SK-N-SH treated with all-trans-retinoic acid at 6 μM for 48 hours (cell line): ENCODE measurements at regions not wholly inside any gene's neighbourhood (a gene's known extent, or its start where the extent isn't known, plus 50 kb on each side); places are given as distances from the start of the nearest gene placed in this dataset.
"Not testable (repeated sequence)": the region's sequence is repeated elsewhere in the genome, so short reads cannot be mapped to it uniquely, and the experiment has no call there.

ENCODE experiments used
- ATAC-seq: fragments of 200-7000 bp; cut with Tn5 transposase; 3 replicates; pipeline ENCODE4 v1.9.1; 2020; ENCODE audit warnings: mild to moderate bottlenecking, moderate library complexity
- ARNTL ChIP-seq: fragments of 450-650 bp; formaldehyde crosslinking; IDR thresholded peaks from 2 replicates; pipeline ENCODE4 v1.5.0; 2020; ENCODE audit warnings: low read depth, mild to moderate bottlenecking, moderate library complexity, borderline replicate concordance
- BACH2 ChIP-seq: fragments of 250-450 bp; sonication (Bioruptor Pico); IDR thresholded peaks from 2 replicates; pipeline ENCODE4 v1.9.0; 2021; ENCODE audit warnings: mild to moderate bottlenecking, borderline replicate concordance
- CREB5 ChIP-seq: fragments of 250-450 bp; sonication (Bioruptor Pico); IDR thresholded peaks from 2 replicates; pipeline ENCODE4 v1.5.1; 2020; ENCODE audit warnings: low read depth, mild to moderate bottlenecking, moderate library complexity
- CSDC2 ChIP-seq: fragments of 250-450 bp; sonication (Bioruptor Pico); IDR thresholded peaks from 2 replicates; pipeline ENCODE4 v1.5.0; 2020; ENCODE audit warnings: mild to moderate bottlenecking, moderate library complexity
- CSRNP3 ChIP-seq: fragments of 250-450 bp; sonication (Bioruptor Pico); IDR thresholded peaks from 2 replicates; pipeline ENCODE4 v1.5.1; 2021; ENCODE audit warnings: mild to moderate bottlenecking, moderate library complexity
- ESRRG ChIP-seq: fragments of 250-450 bp; sonication (Bioruptor Pico); IDR thresholded peaks from 2 replicates; pipeline ENCODE4 v1.6.1; 2021; ENCODE audit warnings: mild to moderate bottlenecking
- GLIS3 ChIP-seq: fragments of 250-450 bp; sonication (Bioruptor Pico); IDR thresholded peaks from 2 replicates; pipeline ENCODE4 v1.5.0; 2020; ENCODE audit warnings: mild to moderate bottlenecking, moderate library complexity
- OSR1 ChIP-seq: fragments of 250-450 bp; sonication (Bioruptor Pico); IDR thresholded peaks from 2 replicates; pipeline ENCODE4 v1.8.0; 2022; ENCODE audit warnings: moderate library complexity, mild to moderate bottlenecking, inconsistent platforms
- PATZ1 ChIP-seq: fragments of 250-450 bp; sonication (Bioruptor Pico); IDR thresholded peaks from 2 replicates; pipeline ENCODE4 v1.8.0; 2020; ENCODE audit warnings: mild to moderate bottlenecking, moderate library complexity, borderline replicate concordance
- POU6F1 ChIP-seq: fragments of 250-450 bp; sonication (Bioruptor Pico); IDR thresholded peaks from 2 replicates; pipeline ENCODE4 v1.8.0; 2021; ENCODE audit warnings: low read depth, mild to moderate bottlenecking, moderate library complexity, borderline replicate concordance
- PPARA ChIP-seq: fragments of 250-450 bp; sonication (Bioruptor Pico); IDR thresholded peaks from 2 replicates; pipeline ENCODE4 v1.5.0; 2020; ENCODE audit warnings: mild to moderate bottlenecking, borderline replicate concordance
- RARB ChIP-seq: fragments of 250-450 bp; sonication (Bioruptor Pico); IDR thresholded peaks from 2 replicates; pipeline ENCODE4 v1.8.0; 2021; ENCODE audit warnings: mild to moderate bottlenecking, moderate library complexity
- SNAI2 ChIP-seq: fragments of 250-450 bp; sonication (Bioruptor Pico); IDR thresholded peaks from 2 replicates; pipeline ENCODE4 v1.5.0; 2020; ENCODE audit warnings: mild to moderate bottlenecking, moderate library complexity
- TCF4 ChIP-seq: fragments of 250-450 bp; sonication (Bioruptor Pico); IDR thresholded peaks from 2 replicates; pipeline ENCODE4 v1.8.0; 2021; ENCODE audit warnings: mild to moderate bottlenecking, moderate library complexity, borderline replicate concordance
- TOX ChIP-seq: fragments of 250-450 bp; sonication (Bioruptor Pico); IDR thresholded peaks from 2 replicates; pipeline ENCODE4 v1.8.0; 2021; ENCODE audit warnings: mild to moderate bottlenecking, moderate library complexity, borderline replicate concordance
- TSHZ2 ChIP-seq: fragments of 250-450 bp; sonication (Bioruptor Pico); IDR thresholded peaks from 2 replicates; pipeline ENCODE4 v1.5.0; 2020; ENCODE audit warnings: mild to moderate bottlenecking, moderate library complexity
- ZC3H10 ChIP-seq: fragments of 250-450 bp; sonication (Bioruptor Pico); IDR thresholded peaks from 2 replicates; pipeline ENCODE4 v1.5.1; 2021; ENCODE audit warnings: mild to moderate bottlenecking, moderate library complexity
- ZFP3 ChIP-seq: fragments of 250-450 bp; sonication (Bioruptor Pico); IDR thresholded peaks from 2 replicates; pipeline ENCODE4 v1.5.0; 2020; ENCODE audit warnings: mild to moderate bottlenecking, moderate library complexity
- ZFP30 ChIP-seq: fragments of 450-650 bp; formaldehyde crosslinking; IDR thresholded peaks from 2 replicates; pipeline ENCODE4 v1.5.0; 2022; ENCODE audit warnings: mild to moderate bottlenecking, moderate library complexity
- ZNF565 ChIP-seq: fragments of 450-650 bp; formaldehyde crosslinking; conservative IDR thresholded peaks from 2 replicates; pipeline ENCODE4 v1.5.0; 2020; ENCODE audit warnings: low read depth, mild to moderate bottlenecking, moderate library complexity
- ZNF70 ChIP-seq: fragments of 450-650 bp; formaldehyde crosslinking; IDR thresholded peaks from 2 replicates; pipeline ENCODE4 v1.5.0; 2020; ENCODE audit warnings: mild to moderate bottlenecking, moderate library complexity
- ZNF8 ChIP-seq: fragments of 450-650 bp; formaldehyde crosslinking; IDR thresholded peaks from 2 replicates; pipeline ENCODE4 v1.5.0; 2020; ENCODE audit warnings: mild to moderate bottlenecking, moderate library complexity

GRCh38 chr12:71266606-71267005, 108.8 kb upstream of the TSPAN8 start:
- TF ChIP-seq PATZ1 (CRISPR knock-in tag) (no peak), CSDC2 (CRISPR knock-in tag) (no peak), ZNF8 (no peak), SNAI2 (CRISPR knock-in tag) (no peak), CREB5 (CRISPR knock-in tag) (no peak), ZNF70 (CRISPR knock-in tag) (no peak), POU6F1 (CRISPR knock-in tag) (no peak), ARNTL (no peak), GLIS3 (CRISPR knock-in tag) (no peak), RARB (CRISPR knock-in tag) (no peak), TCF4 (CRISPR knock-in tag) (no peak), ZFP30 (CRISPR knock-in tag) (no peak), ZNF565 (CRISPR knock-in tag) (no peak), PPARA (no peak)
- no peak for ATAC-seq

- ATAC-seq, result not testable (repeated sequence)
Measured at GRCh38 chr12:71265731-71266130, 107.9 kb upstream of the TSPAN8 start.

GRCh38 chr12:71262466-71262865, 104.7 kb upstream of the TSPAN8 start:
- TF ChIP-seq ZNF70 (CRISPR knock-in tag) (no peak), SNAI2 (CRISPR knock-in tag) (no peak), PPARA (no peak), POU6F1 (CRISPR knock-in tag) (no peak), TSHZ2 (CRISPR knock-in tag) (no peak), PATZ1 (CRISPR knock-in tag) (no peak), BACH2 (CRISPR knock-in tag) (no peak), ARNTL (no peak), RARB (CRISPR knock-in tag) (no peak), GLIS3 (CRISPR knock-in tag) (no peak), TOX (CRISPR knock-in tag) (no peak), ZFP3 (CRISPR knock-in tag) (no peak), ZC3H10 (CRISPR knock-in tag) (no peak), TCF4 (CRISPR knock-in tag) (no peak), ZFP30 (CRISPR knock-in tag) (no peak), ESRRG (no peak), ZNF8 (no peak), CSRNP3 (CRISPR knock-in tag) (no peak), OSR1 (no peak)
- TF ChIP-seq, all 23 proteins: peak for 0
- no peak for ATAC-seq
